H9 (cell line): ENCODE measurements at regions not wholly inside any gene's neighbourhood (a gene's known extent, or its start where the extent isn't known, plus 50 kb on each side); places are given as distances from the start of the nearest gene placed in this dataset.

Experiments
- DNase-seq: peaks from one replicate; pipeline ENCODE4 v3.0.0-alpha.2; 2017
- H2AFZ ChIP-seq: one replicate; pipeline ENCODE4 v1.6.1; 2013; ENCODE audit warnings: mild to moderate bottlenecking, low read length, control low read depth, moderate library complexity
- H2AK5ac ChIP-seq: 2 replicates; pipeline ENCODE4 v1.6.1; 2013; ENCODE audit warnings: low read length, control low read depth, mixed read lengths; ENCODE audit not compliant: insufficient read length
- H2BK120ac ChIP-seq: one replicate; pipeline ENCODE4 v1.6.1; 2013; ENCODE audit warnings: low read depth, mild to moderate bottlenecking, low read length, control low read depth, inconsistent platforms; ENCODE audit not compliant: poor library complexity, severe bottlenecking
- H2BK12ac ChIP-seq: 2 replicates; pipeline ENCODE4 v1.6.1; 2013; ENCODE audit warnings: low read length, control low read depth, mixed read lengths, low read depth; ENCODE audit not compliant: insufficient read length
- H2BK15ac ChIP-seq: 2 replicates; pipeline ENCODE4 v1.6.1; 2013; ENCODE audit warnings: low read depth, low read length, control low read depth
- H2BK20ac ChIP-seq: one replicate; pipeline ENCODE4 v1.6.1; 2013; ENCODE audit warnings: low read depth, mild to moderate bottlenecking, low read length, control low read depth, inconsistent platforms; ENCODE audit not compliant: poor library complexity, severe bottlenecking
- H2BK5ac ChIP-seq: 2 replicates; pipeline ENCODE4 v1.6.1; 2013; ENCODE audit warnings: low read length, control low read depth, mixed read lengths; ENCODE audit not compliant: insufficient read length
- H3K14ac ChIP-seq: 2 replicates; pipeline ENCODE4 v1.6.1; 2013; ENCODE audit warnings: low read length, control low read depth; ENCODE audit not compliant: insufficient read depth
- H3K18ac ChIP-seq: 2 replicates; pipeline ENCODE4 v1.6.1; 2013; ENCODE audit warnings: low read depth, mild to moderate bottlenecking, mixed read lengths, low read length, control low read depth; ENCODE audit not compliant: insufficient read length
- H3K23ac ChIP-seq: 2 replicates; pipeline ENCODE4 v1.6.1; 2013; ENCODE audit warnings: low read length, control low read depth, mixed read lengths, low read depth; ENCODE audit not compliant: insufficient read length
- H3K23me2 ChIP-seq: 2 replicates; pipeline ENCODE4 v1.6.1; 2013; ENCODE audit warnings: low read depth, mild to moderate bottlenecking, mixed read lengths, low read length, control low read depth; ENCODE audit not compliant: insufficient read length, poor library complexity, severe bottlenecking
- H3K27ac ChIP-seq: 2 replicates; pipeline ENCODE4 v1.5.1; 2013; ENCODE audit warnings: low read length, control low read depth, mixed read lengths, low read depth; ENCODE audit not compliant: insufficient read length
- H3K27me3 ChIP-seq: 2 replicates; pipeline ENCODE4 v1.6.1; 2013; ENCODE audit warnings: low read length, control low read depth, inconsistent platforms; ENCODE audit not compliant: insufficient read depth
- H3K4ac ChIP-seq: 2 replicates; pipeline ENCODE4 v1.6.1; 2013; ENCODE audit warnings: low read depth, mild to moderate bottlenecking, control low read depth, inconsistent platforms, low read length, moderate library complexity
- H3K4me1 ChIP-seq: 2 replicates; pipeline ENCODE4 v1.6.1; 2013; ENCODE audit warnings: low read length, control low read depth, inconsistent platforms; ENCODE audit not compliant: insufficient read depth
- H3K4me2 ChIP-seq: 2 replicates; pipeline ENCODE4 v1.6.1; 2013; ENCODE audit warnings: low read length, control low read depth, mixed read lengths; ENCODE audit not compliant: insufficient read length, insufficient read depth
- H3K56ac ChIP-seq: 2 replicates; pipeline ENCODE4 v1.6.1; 2013; ENCODE audit warnings: low read depth, mild to moderate bottlenecking, mixed read lengths, low read length, control low read depth; ENCODE audit not compliant: insufficient read length
- H3K79me1 ChIP-seq: 2 replicates; pipeline ENCODE4 v1.6.1; 2013; ENCODE audit warnings: low read depth, mild to moderate bottlenecking, moderate library complexity, low read length, control low read depth, inconsistent platforms; ENCODE audit not compliant: insufficient read depth, poor library complexity, severe bottlenecking
- H3K79me2 ChIP-seq: 2 replicates; pipeline ENCODE4 v1.6.1; 2013; ENCODE audit warnings: low read length, control low read depth, inconsistent platforms; ENCODE audit not compliant: insufficient read depth
- H3K9ac ChIP-seq: 2 replicates; pipeline ENCODE4 v1.6.1; 2013; ENCODE audit warnings: low read length, control low read depth, mixed read lengths; ENCODE audit not compliant: insufficient read length; ENCODE audit errors: extremely low read depth
- H3K9me3 ChIP-seq: one replicate; pipeline ENCODE4 v1.6.1; 2013; ENCODE audit warnings: low read depth, low read length, inconsistent platforms; ENCODE audit not compliant: control insufficient read depth
- H3T11ph ChIP-seq: one replicate; pipeline ENCODE4 v1.6.1; 2013; ENCODE audit warnings: mild to moderate bottlenecking, low read length, control low read depth, inconsistent platforms
- H4K20me1 ChIP-seq: one replicate; pipeline ENCODE4 v1.6.1; 2013; ENCODE audit not compliant: control insufficient read depth, insufficient read length, insufficient read depth
- H4K5ac ChIP-seq: 2 replicates; pipeline ENCODE4 v1.6.1; 2013; ENCODE audit warnings: low read depth, mild to moderate bottlenecking, mixed read lengths, low read length, control low read depth; ENCODE audit not compliant: insufficient read length
- H4K8ac ChIP-seq: replicated peaks from 2 replicates; pipeline ENCODE4 v1.6.1; 2013; ENCODE audit warnings: low read length, control low read depth, mixed read lengths, low read depth; ENCODE audit not compliant: insufficient read length
- H4K91ac ChIP-seq: 2 replicates; pipeline ENCODE4 v1.6.1; 2013; ENCODE audit warnings: low read depth, mild to moderate bottlenecking, moderate library complexity, mixed read lengths, low read length, control low read depth; ENCODE audit not compliant: insufficient read length
- H3K27ac Mint-ChIP-seq, 3 experiments: 2 replicates in 2 of 3; 3 replicates in 1 of 3; pipeline ENCODE4 v1.8.0; 2020 to 2021; ENCODE audit warnings: mixed read lengths in 3 of 3, mild to moderate bottlenecking in 1 of 3, moderate library complexity in 1 of 3
- H3K27me3 Mint-ChIP-seq: 2 replicates; pipeline ENCODE4 v1.8.0; 2021; ENCODE audit warnings: low read depth, mild to moderate bottlenecking, moderate library complexity, mixed read lengths
- H3K36me3 Mint-ChIP-seq, 3 experiments: 2 replicates in 2 of 3; 3 replicates in 1 of 3; pipeline ENCODE4 v1.8.0; 2020 to 2021; ENCODE audit warnings: low read depth in 3 of 3, mixed read lengths in 3 of 3; ENCODE audit not compliant: insufficient read depth in 1 of 3
- H3K4me1 Mint-ChIP-seq, 2 experiments: 2 replicates each; pipeline ENCODE4 v1.8.0; 2020; ENCODE audit warnings: mixed read lengths in 2 of 2
- H3K4me3 Mint-ChIP-seq, 2 experiments: 2 replicates in 1 of 2; 3 replicates in 1 of 2; pipeline ENCODE4 v1.8.0; 2020 to 2021; ENCODE audit warnings: mild to moderate bottlenecking in 2 of 2, mixed read lengths in 2 of 2, moderate library complexity in 1 of 2
- H3K9me3 Mint-ChIP-seq, 2 experiments: 2 replicates in 1 of 2; 3 replicates in 1 of 2; pipeline ENCODE4 v1.8.0; 2020; ENCODE audit warnings: mild to moderate bottlenecking in 2 of 2, mixed read lengths in 2 of 2, moderate library complexity in 1 of 2
- CTCF ChIP-seq: fragments of 200-600 bp; sonication (generic); conservative IDR thresholded peaks from 3 replicates; pipeline ENCODE4 v1.8.0; 2021; ENCODE audit warnings: antibody characterized with exemption, mild to moderate bottlenecking

GRCh38 chr3:96259299-96259698 lies 555.1 kb upstream of the EPHA6 start:
- Histone ChIP-seq H3K4me1 (no peaks in the 10 kb centered on the region), H4K20me1 (no peaks in the 10 kb centered on the region)
- no peaks in the 10 kb centered on the region for H3K4me1 Mint-ChIP-seq

More at GRCh38 chr3:96259299-96259698, 555.1 kb upstream of the EPHA6 start:
- Histone ChIP-seq H3K27ac (no peak overlapping the region), H3K23me2 (no peaks in the 10 kb centered on the region), H2BK15ac (no peak overlapping the region), H3K4ac (no peak overlapping the region), H2AK5ac (no peak overlapping the region), H3T11ph (no peak overlapping the region), H3K4me2 (no peak overlapping the region), H2AFZ (no peak overlapping the region), H3K9ac (no peak overlapping the region), H3K56ac (no peak overlapping the region), H3K9me3 (no peaks in the 10 kb centered on the region), H2BK5ac (no peak overlapping the region), H4K91ac (no peak overlapping the region), H3K79me2 (no peaks in the 10 kb centered on the region), H3K79me1 (no peaks in the 10 kb centered on the region), H3K14ac (no peak overlapping the region), H3K23ac (no peak overlapping the region), H3K18ac (no peak overlapping the region), H2BK120ac (no peak overlapping the region), H4K5ac (no peak overlapping the region), H2BK12ac (no peak overlapping the region), H2BK20ac (no peak overlapping the region), H3K27me3 (no peaks in the 10 kb centered on the region), H4K8ac (no peak overlapping the region)
- Mint-ChIP-seq H3K27ac (no peak overlapping the region), H3K27me3 (no peaks in the 10 kb centered on the region), H3K4me3 (no peak overlapping the region), H3K36me3 (peaks cover 0 to 9% (median 3%) of the 10 kb centered on the region in 3 experiments; a peak in 3 of 7 replicates), H3K9me3 (peaks cover 3 to 7% of the 10 kb centered on the region in 2 experiments; a peak in 4 of 5 replicates)
- no peak for TF ChIP-seq CTCF
- no peak for DNase-seq
